ENCODE measurements at regions not wholly inside any gene's neighbourhood (a gene's known extent, or its start where the extent isn't known, plus 50 kb on each side); places are given as distances from the start of the nearest gene placed in this dataset.

DNA sequence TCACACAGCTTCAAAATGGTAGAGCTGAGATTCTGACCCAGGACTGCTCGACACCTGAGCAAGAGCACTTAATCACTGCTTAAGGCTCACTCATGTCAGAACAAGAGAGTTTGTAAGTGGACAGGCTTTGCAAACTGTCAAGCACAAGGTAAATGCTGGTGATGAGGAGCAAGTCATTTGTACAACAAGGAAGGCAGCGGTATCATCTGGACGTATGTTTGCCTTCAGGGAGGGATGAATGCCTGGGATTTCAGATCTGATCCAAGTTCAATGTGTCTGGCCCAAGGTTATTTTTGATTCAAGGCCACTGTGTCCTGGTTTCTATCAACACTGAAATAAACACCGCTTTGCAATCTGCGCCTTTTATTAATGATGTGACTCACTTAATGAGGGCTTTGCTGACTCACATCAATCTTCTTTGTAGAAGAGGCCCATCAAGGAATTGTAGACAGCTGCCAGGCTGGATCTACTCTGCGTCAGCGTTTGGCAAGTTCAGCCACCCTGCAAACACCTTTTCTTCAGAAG lies 174.4 kb upstream of the HS3ST3A1 start:
- peak; percentile 26 for DNase-seq (ENCODE audit: low read depth)
- H3K4me3 ChIP-seq (ENCODE audit: low read depth, low read length), result no peak overlapping the region

- no peak for DNase-seq (ENCODE audit: low read depth)
- no peak overlapping the region for H3K4me3 ChIP-seq (ENCODE audit: low read depth, low read length)
These were observed 175.3 kb upstream of the HS3ST3A1 start for GRCh38 chr17:13777003-13777402.

GRCh38 chr17:13784434-13785095 lies 182.8 kb upstream of the HS3ST3A1 start:
- DNase-seq (ENCODE audit: low read depth), result no peak

DNA sequence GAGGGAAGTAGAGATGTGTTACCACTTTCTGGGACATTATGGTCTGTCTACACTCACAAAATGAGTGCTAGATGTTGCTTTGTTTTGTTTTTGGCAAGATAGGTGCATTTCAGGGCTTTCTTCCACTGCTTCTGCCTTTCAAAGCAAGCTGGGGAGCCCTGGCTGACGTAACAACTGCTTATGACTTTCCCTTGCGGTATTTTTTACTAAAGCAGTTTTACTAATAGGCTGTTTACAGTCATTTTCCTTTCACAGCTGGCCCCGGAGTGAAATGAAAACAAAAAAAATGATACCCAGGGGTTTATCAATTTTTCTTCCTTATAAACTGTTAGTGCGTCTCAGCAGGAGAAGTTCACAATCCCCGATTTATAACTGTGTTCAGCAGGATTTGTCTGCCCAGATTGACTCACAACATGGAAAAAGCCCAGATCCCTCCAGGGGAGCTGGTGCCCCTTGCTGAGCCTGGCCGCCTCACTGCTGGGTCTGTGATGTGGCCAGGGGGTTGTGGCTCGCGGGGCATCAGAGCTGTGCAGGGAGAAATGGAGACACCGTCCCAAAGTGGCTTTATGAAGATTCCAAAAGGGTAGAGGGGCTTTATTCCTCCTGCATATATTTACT lies 184.4 kb upstream of the HS3ST3A1 start:
- DNase-seq (ENCODE audit: low read depth), result peak; percentile 44
- H3K4me3 ChIP-seq (ENCODE audit: low read depth, low read length), result no peak overlapping the region

More at GRCh38 chr17:13784434-13785095, 182.8 kb upstream of the HS3ST3A1 start:
- H3K4me3 ChIP-seq (ENCODE audit: low read depth, low read length), result no peak overlapping the region

GRCh38 chr17:13787636-13788035 lies 185.9 kb upstream of the HS3ST3A1 start:
- H3K4me3 ChIP-seq (ENCODE audit: low read depth, low read length), result no peak overlapping the region
- DNase-seq (ENCODE audit: low read depth), result no peak

DNA sequence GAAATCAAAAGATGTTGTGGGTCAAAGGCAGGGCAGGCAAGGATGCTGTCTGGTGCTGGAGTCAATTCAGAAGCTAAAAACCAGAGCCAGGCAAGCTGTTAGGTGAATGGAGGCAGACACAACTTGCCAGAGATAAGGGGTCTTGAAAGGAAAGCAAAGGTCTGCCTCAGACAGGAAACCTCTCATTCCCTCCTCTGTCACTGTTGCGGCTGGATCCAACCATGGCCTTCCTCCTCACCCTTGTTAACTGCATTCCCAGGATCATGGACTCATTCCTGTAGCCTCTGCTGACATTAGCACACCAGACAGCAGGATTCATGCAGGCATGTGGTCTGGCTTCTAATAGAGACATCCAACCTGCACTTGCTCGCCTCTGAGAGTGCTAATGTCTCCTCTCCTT lies 186.7 kb upstream of the HS3ST3A1 start:
- DNase-seq (ENCODE audit: low read depth), result no peak
- H3K4me3 ChIP-seq (ENCODE audit: low read depth, low read length), result no peak overlapping the region

DNA sequence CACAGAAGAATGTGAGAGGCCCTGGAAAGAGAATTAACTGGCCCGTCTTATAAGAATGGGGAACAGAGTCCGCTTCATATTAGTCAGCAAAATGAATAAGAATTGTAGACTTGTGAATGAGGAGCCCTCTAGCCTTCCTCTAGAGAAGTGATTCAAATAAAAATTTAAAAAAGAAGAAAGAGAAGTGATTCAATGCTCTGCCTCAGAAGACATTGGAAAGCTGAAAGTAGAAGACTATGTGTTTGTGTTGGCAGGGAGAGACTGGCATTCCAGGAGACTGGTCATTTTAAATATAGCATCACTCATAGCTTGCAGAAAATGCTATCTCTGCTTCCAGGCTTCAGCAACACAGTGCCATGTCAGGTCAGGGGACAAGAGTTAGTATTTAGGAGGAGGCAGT lies 190.6 kb upstream of the HS3ST3A1 start:
- peak; percentile 56 for DNase-seq (ENCODE audit: low read depth)

GRCh38 chr17:13793951-13794350 lies 192.2 kb upstream of the HS3ST3A1 start:
- no peak overlapping the region for H3K4me3 ChIP-seq (ENCODE audit: low read depth, low read length)
- no peak for DNase-seq (ENCODE audit: low read depth)

More for the DNA sequence above, 190.6 kb upstream of the HS3ST3A1 start:
- H3K4me3 ChIP-seq (ENCODE audit: low read depth, low read length), result no peak overlapping the region

DNA sequence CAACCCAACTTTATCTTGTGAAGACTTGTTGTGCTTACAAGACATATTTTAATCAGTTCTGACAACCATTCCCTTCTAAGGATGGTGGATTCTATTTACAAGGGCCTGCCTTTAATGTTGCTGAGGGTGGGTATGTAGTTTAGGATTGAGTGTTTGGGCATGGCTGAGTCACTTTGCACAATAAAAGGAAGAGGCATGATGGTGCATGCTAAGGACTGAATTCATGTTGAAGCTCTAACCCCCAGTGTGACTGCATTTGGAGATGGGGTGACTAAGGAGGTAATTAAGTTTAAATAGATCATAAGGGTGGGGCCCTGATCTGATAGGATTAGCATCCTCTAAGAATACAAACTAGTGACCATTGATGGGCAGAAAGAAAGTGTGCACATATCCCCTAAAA lies 196.1 kb upstream of the HS3ST3A1 start:
- no peak for DNase-seq (ENCODE audit: low read depth)
- no peak overlapping the region for H3K4me3 ChIP-seq (ENCODE audit: low read depth, low read length)

DNA sequence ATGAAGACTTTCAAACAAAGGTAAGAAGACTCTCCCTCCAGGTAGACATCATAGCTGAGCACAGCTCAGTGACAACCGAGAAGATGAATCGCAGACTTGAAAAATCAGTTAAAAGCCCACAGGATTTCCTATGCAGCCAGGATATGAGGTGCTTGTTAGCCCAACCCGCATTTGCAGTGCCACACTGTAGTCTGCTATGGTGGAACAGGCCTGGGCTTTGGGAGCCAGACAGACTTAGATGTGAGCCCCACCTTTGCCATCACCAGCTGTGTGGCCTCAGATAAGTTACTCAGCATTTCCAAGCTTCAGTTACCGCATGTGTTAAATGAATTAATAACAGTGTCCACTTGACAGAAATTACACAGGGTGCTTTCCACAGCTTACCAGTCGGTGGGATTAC lies 204.4 kb upstream of the HS3ST3A1 start:
- no peak for DNase-seq (ENCODE audit: low read depth)
- H3K4me3 ChIP-seq (ENCODE audit: low read depth, low read length), result no peak overlapping the region

DNA sequence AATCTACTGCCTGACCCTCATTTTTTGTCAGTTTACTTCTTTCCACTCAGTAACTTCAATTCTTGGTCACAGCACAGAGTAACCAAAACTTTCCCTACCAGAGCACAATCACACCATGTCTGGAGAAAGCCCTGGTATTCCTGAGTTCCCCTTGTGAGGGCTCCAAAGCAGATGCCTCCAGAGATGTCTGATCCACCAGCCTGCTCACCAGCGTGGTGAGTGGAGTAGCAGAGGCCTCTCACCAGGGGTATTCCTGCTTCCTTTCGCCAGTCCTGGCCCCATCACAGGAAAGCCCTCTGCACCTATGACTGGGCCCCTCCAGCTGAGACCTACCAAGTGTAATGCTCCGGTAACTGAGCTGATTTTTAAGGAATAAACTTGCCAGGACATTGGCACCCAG lies 205.4 kb upstream of the HS3ST3A1 start:
- DNase-seq (ENCODE audit: low read depth), result no peak
- H3K4me3 ChIP-seq (ENCODE audit: low read depth, low read length), result no peak overlapping the region

GRCh38 chr17:13812350-13812749 lies 210.6 kb upstream of the HS3ST3A1 start:
- H3K4me3 ChIP-seq (ENCODE audit: low read depth, low read length), result no peak overlapping the region
- DNase-seq (ENCODE audit: low read depth), result no peak

- no peak for DNase-seq (ENCODE audit: low read depth)
- H3K4me3 ChIP-seq (ENCODE audit: low read depth, low read length), result no peak overlapping the region
These were observed 211.9 kb upstream of the HS3ST3A1 start for GRCh38 chr17:13813347-13814240.

DNA sequence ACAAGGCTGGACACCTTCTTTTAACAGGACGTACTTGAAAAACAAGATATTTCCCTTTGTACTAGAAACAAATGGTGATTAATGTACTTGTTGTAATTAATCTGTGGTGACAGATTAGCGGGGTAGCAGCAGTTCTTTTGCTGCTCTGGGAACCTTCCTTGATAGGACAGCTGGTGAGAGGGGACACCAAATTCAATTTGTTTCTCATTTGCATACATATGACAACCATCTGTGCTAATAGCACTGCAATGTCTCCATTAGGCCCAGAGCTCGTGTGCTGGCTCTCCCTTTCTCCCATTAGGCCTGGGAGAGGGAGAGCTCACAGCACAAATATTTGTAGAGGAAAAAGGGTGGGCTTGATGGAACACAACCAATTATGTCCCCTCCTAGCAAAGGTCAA lies 221.0 kb upstream of the HS3ST3A1 start:
- DNase-seq (ENCODE audit: low read depth), result no peak
- H3K4me3 ChIP-seq (ENCODE audit: low read depth, low read length), result no peak overlapping the region

DNA sequence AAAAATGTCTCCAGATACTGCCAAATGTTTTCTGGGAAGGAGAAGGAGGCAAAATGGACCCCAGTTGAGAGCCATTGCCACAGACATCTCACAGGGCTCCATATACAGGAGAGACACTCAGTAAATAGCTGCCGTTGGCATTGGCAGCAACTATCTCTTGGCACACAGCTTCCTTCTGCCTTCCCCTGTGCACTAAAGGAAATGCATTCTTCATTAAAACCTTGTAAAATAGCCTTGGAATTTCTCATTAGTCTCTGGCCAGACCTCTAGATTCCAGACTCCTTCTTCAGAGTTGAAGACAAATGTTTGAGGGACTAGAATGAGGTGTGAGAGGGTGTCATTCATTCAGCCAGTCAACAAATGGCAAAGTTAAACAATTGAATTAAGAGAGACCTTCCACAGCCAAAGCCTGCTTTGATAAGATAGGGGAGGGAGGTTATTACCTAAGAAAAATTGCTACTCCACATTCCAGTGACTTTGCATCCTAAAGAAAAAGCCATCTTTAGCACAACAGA lies 223.9 kb upstream of the HS3ST3A1 start:
- DNase-seq (ENCODE audit: low read depth), result no peak
- no peak overlapping the region for H3K4me3 ChIP-seq (ENCODE audit: low read depth, low read length)

DNA sequence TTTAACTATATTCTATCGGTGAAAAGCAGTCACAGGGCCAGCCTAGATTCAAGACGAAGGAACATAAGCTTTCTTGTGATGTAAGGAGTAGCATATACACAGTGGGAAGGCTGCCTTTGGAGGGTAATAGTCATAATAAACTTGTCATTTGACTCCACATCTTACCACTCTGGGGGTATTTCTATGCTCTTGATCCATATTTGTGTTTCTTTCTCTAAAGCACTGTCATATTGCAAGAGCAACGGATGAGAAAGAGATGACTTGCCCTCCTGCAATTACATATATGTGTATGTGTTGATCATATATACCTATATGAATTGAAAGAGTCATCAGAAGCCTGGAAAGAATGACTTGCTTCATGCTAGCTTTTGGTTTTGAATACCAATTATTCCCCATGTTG lies 225.4 kb upstream of the HS3ST3A1 start:
- DNase-seq (ENCODE audit: low read depth), result no peak
- no peak overlapping the region for H3K4me3 ChIP-seq (ENCODE audit: low read depth, low read length)

DNA sequence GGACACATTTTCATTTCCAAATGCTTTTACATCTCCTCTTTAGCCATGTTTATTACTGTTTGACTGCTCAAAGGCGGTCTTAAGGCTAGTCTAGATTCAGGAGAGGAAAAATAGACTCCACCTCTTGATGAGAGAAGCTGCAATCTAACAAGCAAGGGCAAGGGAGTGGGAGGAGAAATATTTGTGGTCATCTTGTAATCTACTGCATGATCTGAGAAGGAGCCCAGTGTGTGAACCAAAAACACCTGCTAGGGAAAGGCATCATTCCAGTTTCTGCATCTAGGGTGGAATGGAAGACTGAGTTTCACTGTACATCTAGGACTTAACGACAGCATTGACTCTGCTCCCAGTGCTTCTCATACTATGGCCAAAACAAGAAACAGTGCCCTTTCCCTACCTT lies 232.2 kb upstream of the HS3ST3A1 start:
- no peak overlapping the region for H3K4me3 ChIP-seq (ENCODE audit: low read depth, low read length)
- DNase-seq (ENCODE audit: low read depth), result no peak

DNA sequence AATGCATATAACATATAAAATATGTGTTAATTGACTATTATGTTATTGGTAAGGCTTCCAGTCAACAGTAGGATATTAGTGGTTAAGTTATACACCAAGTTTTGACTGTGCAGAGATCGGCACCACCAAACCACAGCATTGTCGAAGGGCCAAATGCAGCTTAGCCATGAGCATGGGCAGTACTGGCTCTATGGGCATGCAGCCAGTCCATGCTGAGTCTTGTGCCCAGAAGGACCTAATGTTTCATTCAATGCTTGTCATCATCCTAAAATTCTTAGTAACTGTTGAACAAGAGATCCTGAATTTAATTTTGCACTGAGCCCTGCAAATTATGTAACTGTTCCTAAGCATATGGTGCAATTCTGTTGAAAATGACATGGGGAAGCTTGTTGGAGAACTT lies 233.4 kb upstream of the HS3ST3A1 start:
- no peak overlapping the region for H3K4me3 ChIP-seq (ENCODE audit: low read depth, low read length)
- DNase-seq (ENCODE audit: low read depth), result no peak

GRCh38 chr17:13837417-13837816 lies 231.9 kb upstream of the COX10 start:
- H3K4me3 ChIP-seq (ENCODE audit: low read depth, low read length), result no peak overlapping the region
- no peak for DNase-seq (ENCODE audit: low read depth)

DNA sequence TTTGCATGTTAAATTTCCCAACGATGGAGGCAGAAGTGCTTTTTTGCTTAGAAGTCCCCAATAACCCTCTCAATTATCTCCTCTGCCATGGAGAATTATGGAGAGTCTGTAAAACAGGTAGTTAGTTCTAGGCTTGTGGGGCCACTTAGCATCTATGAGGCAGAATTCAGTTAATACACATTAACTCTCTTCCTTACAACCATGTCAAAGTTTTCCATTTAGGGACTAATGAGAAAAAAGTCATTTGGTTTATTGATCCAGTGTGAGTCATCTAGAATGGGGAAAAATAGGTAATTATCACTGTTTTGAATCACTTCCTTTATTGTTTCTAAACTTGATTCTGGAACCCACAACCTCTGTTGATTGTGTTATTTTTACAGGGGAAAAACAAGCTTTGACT lies 229.1 kb upstream of the COX10 start:
- no peak overlapping the region for H3K4me3 ChIP-seq (ENCODE audit: low read depth, low read length)
- DNase-seq (ENCODE audit: low read depth), result no peak

Data from skeletal muscle cell (primary cell).